ENCODE measurements at regions not wholly inside any gene's neighbourhood (a gene's known extent, or its start where the extent isn't known, plus 50 kb on each side); places are given as distances from the start of the nearest gene placed in this dataset.
"Not testable (repeated sequence)": the region's sequence is repeated elsewhere in the genome, so short reads cannot be mapped to it uniquely, and the experiment has no call there.

GRCh38 chr2:131833367-131834202 lies 305.9 kb downstream of the CCDC74A start:
- H3K4me3 ChIP-seq (ENCODE audit: low read depth, low read length); H3K27me3 ChIP-seq (ENCODE audit: control insufficient read depth, insufficient read depth, low read length); POLR2A ChIA-PET; CTCF ChIA-PET; DNase-seq (ENCODE audit: low read depth, low spot score); H3K27ac ChIP-seq (ENCODE audit: low read depth, low read length): not testable (repeated sequence)
- peaks cover 72% of the 10 kb centered on the region for H3K9me3 ChIP-seq (ENCODE audit: control insufficient read depth, insufficient read depth, low read length)

- POLR2A ChIA-PET; H3K27me3 ChIP-seq (ENCODE audit: control insufficient read depth, insufficient read depth, low read length); H3K4me3 ChIP-seq (ENCODE audit: low read depth, low read length); H3K27ac ChIP-seq (ENCODE audit: low read depth, low read length); DNase-seq (ENCODE audit: low read depth, low spot score); CTCF ChIA-PET: not testable (repeated sequence)
- peaks cover 65% of the 10 kb centered on the region for H3K9me3 ChIP-seq (ENCODE audit: control insufficient read depth, insufficient read depth, low read length)
These were observed 306.7 kb downstream of the CCDC74A start for GRCh38 chr2:131834203-131835020.

GRCh38 chr2:131835022-131835421 lies 307.3 kb downstream of the CCDC74A start:
- H3K27me3 ChIP-seq (ENCODE audit: control insufficient read depth, insufficient read depth, low read length): not testable (repeated sequence)

DNA sequence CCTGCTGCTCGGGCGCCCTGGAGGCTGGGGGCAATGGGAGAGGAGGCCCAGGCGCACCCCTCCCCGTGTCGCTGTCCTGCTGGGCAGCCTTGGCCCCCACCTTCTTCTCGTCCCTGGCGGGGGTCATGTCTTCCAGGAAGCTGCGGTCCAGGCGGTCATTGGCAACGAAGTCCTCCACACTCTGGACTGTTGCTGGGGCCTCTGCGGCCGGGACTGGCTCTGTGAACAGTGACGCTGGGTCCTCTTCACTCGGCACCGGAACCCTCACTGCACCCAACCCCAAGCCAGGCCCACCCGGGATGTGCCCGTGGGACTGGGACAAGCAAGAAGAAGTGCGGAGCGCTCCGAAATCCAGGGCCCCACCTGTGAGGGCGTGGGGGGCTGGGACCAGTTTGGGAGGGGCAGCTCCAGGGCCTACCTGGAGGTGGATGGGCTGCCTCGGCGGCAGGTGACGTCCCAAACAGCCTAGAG lies 308.0 kb downstream of the CCDC74A start:
- peaks cover 56% of the 10 kb centered on the region for H3K9me3 ChIP-seq (ENCODE audit: control insufficient read depth, insufficient read depth, low read length)
- no peak overlapping the region for H3K4me3 ChIP-seq (ENCODE audit: low read depth, low read length)
- H3K27me3 ChIP-seq (ENCODE audit: control insufficient read depth, insufficient read depth, low read length): no peaks in the 10 kb centered on the region
- CTCF ChIA-PET: no interaction called here
- POLR2A ChIA-PET: no interaction called here
- DNase-seq (ENCODE audit: low read depth, low spot score): no peak
- TF ChIP-seq, protein P1, sequence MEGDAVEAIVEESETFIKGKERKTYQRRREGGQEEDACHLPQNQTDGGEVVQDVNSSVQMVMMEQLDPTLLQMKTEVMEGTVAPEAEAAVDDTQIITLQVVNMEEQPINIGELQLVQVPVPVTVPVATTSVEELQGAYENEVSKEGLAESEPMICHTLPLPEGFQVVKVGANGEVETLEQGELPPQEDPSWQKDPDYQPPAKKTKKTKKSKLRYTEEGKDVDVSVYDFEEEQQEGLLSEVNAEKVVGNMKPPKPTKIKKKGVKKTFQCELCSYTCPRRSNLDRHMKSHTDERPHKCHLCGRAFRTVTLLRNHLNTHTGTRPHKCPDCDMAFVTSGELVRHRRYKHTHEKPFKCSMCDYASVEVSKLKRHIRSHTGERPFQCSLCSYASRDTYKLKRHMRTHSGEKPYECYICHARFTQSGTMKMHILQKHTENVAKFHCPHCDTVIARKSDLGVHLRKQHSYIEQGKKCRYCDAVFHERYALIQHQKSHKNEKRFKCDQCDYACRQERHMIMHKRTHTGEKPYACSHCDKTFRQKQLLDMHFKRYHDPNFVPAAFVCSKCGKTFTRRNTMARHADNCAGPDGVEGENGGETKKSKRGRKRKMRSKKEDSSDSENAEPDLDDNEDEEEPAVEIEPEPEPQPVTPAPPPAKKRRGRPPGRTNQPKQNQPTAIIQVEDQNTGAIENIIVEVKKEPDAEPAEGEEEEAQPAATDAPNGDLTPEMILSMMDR (IDR thresholded peaks at IDR 0.05; ENCODE audit: low read depth, low read length): no peak
- no peak overlapping the region for H3K27ac ChIP-seq (ENCODE audit: low read depth, low read length)

More at GRCh38 chr2:131835022-131835421, 307.3 kb downstream of the CCDC74A start:
- peaks cover 62% of the 10 kb centered on the region for H3K9me3 ChIP-seq (ENCODE audit: control insufficient read depth, insufficient read depth, low read length)
- CTCF ChIA-PET; H3K27ac ChIP-seq (ENCODE audit: low read depth, low read length); H3K4me3 ChIP-seq (ENCODE audit: low read depth, low read length); DNase-seq (ENCODE audit: low read depth, low spot score); POLR2A ChIA-PET: not testable (repeated sequence)

- POLR2A ChIA-PET; H3K27ac ChIP-seq (ENCODE audit: low read depth, low read length); DNase-seq (ENCODE audit: low read depth, low spot score); H3K4me3 ChIP-seq (ENCODE audit: low read depth, low read length); H3K27me3 ChIP-seq (ENCODE audit: control insufficient read depth, insufficient read depth, low read length); CTCF ChIA-PET: not testable (repeated sequence)
- peaks cover 51% of the 10 kb centered on the region for H3K9me3 ChIP-seq (ENCODE audit: control insufficient read depth, insufficient read depth, low read length)
These were observed 308.4 kb downstream of the CCDC74A start for GRCh38 chr2:131836116-131836515.

DNA sequence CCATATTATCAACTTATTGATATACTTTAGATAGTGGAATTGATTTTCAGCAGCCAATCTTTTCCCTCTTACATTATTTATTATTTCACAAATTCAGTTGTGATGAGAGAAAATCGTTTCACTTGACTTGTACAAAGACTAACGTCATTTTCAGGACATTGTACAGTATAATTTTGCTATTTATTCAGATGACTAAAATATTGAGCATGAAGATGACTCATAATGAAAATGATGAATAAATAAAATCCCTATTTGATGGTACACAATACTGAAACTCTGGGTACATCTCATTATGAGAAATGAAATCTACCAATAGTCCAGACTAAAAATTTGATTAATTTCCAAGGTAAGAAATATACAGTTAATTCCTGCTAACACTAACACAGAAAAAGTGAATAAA lies 316.4 kb downstream of the CCDC74A start:
- H3K4me3 ChIP-seq (ENCODE audit: low read depth, low read length); H3K9me3 ChIP-seq (ENCODE audit: control insufficient read depth, insufficient read depth, low read length); CTCF ChIA-PET; H3K27ac ChIP-seq (ENCODE audit: low read depth, low read length); H3K27me3 ChIP-seq (ENCODE audit: control insufficient read depth, insufficient read depth, low read length); POLR2A ChIA-PET; DNase-seq (ENCODE audit: low read depth, low spot score): not testable (repeated sequence)

DNA sequence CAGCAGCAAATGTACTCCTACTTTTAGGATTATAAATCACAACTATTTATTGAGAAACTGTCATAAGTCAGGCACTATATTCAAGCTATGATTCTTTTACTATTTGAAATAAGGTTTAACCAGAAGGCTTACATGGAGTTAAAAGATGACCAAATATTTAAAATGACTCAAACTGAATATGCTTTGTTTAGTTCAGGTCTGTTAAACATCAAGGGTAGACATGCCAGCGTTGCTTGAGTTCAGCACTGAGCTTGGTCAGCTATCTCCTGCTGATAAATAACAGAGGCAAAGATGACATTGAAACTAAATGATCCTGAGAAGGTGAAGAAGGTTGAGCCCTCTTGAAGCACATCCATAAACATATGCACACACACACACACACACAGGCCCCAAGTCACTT lies 305.6 kb downstream of the ANKRD30BL start:
- POLR2A ChIA-PET; H3K4me3 ChIP-seq (ENCODE audit: low read depth, low read length); DNase-seq (ENCODE audit: low read depth, low spot score); H3K27ac ChIP-seq (ENCODE audit: low read depth, low read length); H3K9me3 ChIP-seq (ENCODE audit: control insufficient read depth, insufficient read depth, low read length); H3K27me3 ChIP-seq (ENCODE audit: control insufficient read depth, insufficient read depth, low read length); CTCF ChIA-PET: not testable (repeated sequence)

GRCh38 chr2:131858197-131858596 lies 303.6 kb downstream of the ANKRD30BL start:
- H3K27me3 ChIP-seq (ENCODE audit: control insufficient read depth, insufficient read depth, low read length); POLR2A ChIA-PET; H3K4me3 ChIP-seq (ENCODE audit: low read depth, low read length); DNase-seq (ENCODE audit: low read depth, low spot score); H3K27ac ChIP-seq (ENCODE audit: low read depth, low read length); H3K9me3 ChIP-seq (ENCODE audit: control insufficient read depth, insufficient read depth, low read length); CTCF ChIA-PET: not testable (repeated sequence)
- TF ChIP-seq, protein P1 (IDR thresholded peaks at IDR 0.05; ENCODE audit: low read depth, low read length): peak; percentile 44
